Eye (tissue), 1 donor: ENCODE measurements at regions not wholly inside any gene's neighbourhood (a gene's known extent, or its start where the extent isn't known, plus 50 kb on each side); places are given as distances from the start of the nearest gene placed in this dataset.
"Not testable (repeated sequence)": the region's sequence is repeated elsewhere in the genome, so short reads cannot be mapped to it uniquely, and the experiment has no call there.

Experiments used
- DNase-seq: peaks from one replicate; pipeline ENCODE4 v3.0.0-alpha.2; 2015

DNA sequence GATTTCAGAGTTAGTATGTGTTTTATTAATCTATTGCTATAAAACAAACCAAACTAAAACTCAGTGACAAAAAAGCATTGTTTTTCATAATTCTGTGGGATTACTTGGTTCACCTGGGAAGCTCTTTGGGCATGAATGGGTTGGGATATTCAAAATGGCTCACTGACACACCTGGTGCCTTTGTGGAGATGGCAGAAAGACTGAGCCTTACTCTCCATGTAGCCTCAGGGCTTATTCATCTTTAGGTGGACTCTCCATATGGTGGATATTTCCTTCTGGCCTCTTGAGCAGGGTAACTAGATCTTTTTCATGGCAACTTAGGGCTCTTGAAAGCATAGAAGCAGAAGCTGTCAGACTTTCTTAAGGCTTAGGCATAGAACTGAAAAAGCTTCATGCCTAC lies 1102.8 kb upstream of the SEL1L start:
- DNase-seq: no peak

DNA sequence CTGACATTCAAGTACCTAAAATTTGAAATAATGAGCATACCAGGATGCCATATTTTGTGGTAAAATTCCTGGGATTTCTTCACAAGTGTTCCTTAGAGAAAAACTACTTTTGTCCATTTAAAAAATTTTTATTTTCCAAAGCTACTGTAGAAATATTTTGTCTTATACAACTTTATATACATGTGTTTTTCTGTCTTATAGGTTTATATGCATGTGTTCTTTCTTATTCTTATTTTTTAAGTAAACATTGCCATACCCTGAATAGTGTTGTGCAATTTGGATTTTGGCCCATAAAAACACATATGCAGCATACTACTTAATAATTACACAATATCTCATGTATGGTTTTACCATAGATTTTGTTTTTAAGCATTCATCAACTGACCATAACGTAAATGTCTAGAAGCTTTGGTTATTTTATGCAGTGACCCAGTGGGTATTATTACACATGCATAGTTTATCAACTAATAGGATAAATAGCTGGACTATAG lies 1107.4 kb upstream of the SEL1L start:
- no peak for DNase-seq

DNA sequence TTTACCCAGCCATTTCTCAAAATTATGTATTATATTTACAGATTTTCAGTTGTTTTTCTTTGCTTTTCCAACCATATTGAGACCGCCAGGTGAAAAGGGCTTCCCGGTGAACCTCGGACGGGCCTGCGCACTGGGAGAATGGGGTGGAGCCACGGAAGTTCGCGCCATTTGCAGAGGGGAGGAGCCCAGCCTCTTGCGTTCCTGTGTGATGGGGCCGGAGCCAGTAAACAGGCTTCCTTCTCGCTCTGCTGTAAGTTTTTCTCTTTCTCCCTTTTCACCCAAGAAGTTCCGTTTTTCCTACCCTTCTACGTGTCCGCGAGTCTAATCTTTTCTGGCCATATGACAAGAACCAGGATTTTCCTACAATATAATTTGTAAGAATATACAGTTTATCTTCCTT lies 1108.8 kb upstream of the SEL1L start:
- DNase-seq: peak; percentile 67

DNA sequence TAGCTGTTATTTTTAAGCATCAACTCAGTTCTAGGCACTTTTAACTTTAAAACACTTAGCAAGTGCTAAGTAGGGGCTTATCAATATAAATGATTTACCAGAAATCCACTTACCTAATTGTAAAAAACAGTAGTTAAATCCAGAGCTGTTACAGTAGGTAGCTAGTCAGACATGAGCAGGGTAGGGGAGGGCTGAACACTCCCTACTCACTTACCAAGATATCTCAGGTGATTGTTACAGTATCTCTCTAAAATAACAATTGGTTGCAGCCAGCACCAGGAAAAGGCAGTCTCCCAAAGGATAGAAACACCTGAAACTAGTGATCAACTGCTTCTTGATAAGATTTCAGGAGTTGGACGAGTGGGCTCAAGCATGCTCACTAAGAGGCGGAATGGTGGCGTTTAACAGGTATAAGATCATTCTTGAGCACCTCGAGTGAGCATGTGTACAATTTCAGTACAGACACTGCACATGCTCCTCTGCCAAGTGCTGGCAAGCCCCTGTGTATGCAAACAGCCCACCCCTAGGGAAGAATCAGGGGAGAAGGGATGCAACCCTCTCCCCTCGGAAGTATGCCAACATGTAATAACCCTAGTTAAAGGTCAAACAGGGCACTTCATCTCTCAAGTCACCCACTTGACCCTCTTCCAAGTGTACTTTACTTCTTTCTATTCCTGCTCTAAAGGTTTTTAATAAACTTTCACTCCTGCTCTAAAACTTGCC lies 1113.6 kb upstream of the SEL1L start:
- DNase-seq: no peak

DNA sequence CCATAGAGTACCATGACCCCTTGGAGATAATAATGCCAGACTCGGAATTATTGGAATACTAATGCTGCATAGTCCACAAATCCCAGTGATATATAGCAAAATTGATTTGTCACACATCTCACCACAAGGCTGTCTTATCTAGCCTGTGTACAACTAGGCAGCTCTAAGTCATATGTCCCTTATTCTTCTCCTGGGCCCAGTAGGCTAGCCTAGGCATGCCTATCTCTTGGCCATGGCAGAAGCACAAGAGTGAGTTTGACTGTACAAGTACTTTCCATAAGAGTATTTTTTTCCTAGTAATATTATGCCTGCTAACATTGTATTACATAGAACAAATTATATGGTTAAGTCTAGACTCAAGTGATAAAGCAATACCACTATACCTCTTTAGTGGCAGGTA lies 1122.1 kb upstream of the SEL1L start:
- no peak for DNase-seq

DNA sequence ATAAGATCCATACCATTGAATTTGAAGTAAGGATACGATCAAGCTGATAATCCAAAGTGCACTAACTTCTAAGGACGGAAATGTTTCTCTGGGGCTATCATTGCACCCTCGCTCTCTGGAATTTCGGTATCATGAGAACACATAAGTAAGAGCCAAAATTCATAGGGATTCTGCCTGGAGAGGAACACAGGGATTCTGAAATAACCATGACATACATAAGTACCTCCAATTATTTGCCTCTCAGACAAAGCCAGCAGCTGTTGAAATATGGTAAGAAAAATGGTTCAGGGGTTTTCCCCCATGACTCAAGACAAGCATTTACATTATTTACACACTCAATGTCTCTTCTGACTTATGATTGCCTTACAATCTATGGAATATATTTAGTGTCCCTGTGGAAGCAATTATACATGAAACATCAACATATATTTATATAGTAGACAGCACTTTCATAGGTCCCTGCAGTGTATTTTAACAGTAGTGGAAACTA lies 1123.6 kb upstream of the SEL1L start:
- DNase-seq: no peak

DNA sequence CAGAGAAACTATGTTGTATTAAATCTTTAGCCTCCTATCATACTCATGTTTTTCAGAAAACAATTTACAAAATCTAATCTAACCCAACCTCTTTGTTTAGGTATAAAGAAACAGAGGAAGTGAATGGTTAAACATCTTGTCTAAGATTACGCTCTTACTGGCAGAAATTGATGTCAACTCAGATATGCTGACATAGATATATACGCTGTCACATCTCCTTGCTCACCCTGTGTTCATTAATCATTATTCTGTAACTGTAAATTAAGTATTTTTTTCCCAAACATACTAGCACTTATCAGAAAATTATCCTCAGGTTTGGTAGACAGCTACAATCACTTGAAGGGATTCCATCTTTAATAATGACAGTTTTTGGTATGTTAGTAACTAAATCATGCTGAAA lies 1127.6 kb upstream of the SEL1L start:
- no peak for DNase-seq

DNA sequence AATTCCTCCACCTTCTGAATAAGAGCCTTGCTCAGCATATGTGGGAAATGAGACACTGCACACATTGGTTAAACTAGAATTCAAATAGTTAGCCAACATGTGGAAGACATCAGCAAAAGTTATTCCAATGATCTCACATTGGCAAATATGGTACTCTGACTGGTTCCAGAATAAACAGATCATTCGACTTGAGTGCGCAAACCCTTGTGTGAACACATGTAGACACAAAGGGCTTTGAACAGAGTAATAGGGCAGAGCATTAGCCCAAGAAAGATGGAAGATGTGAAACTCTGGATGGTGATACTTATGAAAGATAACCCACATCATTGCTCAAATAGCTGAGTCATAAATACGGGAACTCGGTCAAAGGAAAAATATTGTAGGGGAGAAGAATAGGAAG lies 1133.4 kb upstream of the SEL1L start:
- peak; percentile 77 for DNase-seq

DNA sequence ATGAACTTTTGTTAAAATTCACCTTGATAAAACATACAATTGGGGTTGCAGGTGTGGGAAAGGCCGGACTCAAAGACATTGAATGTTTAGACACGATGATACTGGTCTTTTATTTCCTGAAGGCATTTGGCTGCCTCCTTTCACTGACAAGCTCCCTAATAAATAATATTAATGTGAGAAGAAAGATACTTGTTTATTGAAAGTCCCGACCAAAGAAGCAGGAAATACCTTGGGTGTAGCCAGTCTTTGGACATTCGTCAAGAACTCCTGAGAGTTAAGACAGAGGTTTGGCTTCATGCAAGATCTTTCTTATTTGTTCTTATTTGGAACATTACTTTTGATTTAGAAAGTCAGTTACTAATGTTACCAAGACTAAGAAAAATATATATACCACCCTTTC lies 1133.8 kb upstream of the SEL1L start:
- peak; percentile 12 for DNase-seq

DNA sequence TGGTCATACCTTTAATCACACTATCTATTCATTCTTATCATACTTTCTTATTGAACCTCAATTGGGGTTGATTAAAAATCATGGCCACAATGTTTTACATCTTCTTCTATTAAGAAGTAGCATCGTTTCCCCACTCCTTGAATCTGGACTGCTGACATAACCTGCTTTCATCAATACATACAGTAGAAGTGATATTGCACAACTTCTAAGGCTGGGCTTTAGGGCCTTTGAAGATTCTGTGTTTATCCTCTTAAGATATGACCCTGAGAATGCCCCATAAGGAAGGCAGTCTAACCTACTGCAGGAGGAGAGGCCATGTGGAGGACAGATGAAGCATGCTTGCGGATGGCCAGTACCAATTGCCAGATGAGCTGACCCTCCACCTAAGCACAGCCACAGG lies 1142.8 kb upstream of the SEL1L start:
- no peak for DNase-seq

DNA sequence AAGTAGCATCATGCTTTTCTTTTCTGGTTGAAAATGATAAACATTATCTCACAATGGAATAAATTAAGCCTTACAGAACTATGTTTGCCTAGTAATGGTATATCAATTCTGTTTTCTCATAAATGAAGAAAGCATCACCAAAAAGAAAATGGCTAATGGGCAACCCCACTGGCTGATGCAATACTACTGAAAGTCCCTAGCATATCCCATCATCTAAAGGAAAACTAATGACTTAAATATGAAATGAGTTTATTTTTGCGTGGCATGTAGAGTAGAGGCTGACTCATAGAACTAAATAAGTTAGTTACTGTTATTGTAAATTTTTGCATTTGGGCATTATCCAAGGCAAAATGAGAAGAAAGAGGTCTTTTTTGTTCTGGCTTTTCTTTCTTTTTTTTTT lies 1156.3 kb upstream of the SEL1L start:
- no peak for DNase-seq

DNA sequence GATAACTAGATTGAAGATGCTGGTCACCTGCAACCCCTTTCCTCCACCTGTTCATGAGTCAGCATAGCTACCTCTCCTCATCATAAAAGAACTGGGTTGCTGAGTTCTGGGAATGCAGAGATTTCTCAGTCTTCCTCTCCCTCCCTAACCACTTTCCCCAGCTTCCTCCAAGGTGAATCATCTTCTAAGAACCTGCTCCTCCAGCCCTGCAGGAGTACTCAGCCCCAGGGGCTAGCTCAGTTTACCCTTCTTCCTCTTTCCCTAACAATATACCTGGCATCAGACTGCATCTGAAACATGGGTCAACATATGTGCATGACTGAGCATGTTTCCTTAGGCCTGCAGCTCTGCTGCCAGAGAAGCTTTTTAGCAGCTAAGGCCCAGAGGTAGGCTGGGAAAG lies 1157.5 kb upstream of the SEL1L start:
- not testable (repeated sequence) for DNase-seq

DNA sequence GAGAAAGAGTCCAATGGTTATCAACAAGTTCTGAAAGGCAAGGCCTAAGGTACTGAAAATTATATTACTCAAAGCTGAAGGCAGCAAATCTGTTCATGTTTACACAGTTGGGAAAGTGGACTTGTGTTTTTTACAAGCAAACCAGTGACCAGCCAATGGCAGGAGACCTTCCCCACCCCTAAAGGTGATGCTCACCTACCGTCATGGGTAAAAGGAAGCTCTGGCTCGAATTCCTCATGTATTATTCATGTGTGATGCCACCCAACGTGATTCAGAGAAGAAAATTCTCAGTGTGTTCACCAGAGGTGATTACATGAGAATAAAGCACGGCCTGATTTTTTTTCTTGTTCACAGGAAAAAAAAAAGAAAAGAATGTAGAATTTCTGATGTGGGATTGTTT lies 1161.2 kb upstream of the SEL1L start:
- no peak for DNase-seq

DNA sequence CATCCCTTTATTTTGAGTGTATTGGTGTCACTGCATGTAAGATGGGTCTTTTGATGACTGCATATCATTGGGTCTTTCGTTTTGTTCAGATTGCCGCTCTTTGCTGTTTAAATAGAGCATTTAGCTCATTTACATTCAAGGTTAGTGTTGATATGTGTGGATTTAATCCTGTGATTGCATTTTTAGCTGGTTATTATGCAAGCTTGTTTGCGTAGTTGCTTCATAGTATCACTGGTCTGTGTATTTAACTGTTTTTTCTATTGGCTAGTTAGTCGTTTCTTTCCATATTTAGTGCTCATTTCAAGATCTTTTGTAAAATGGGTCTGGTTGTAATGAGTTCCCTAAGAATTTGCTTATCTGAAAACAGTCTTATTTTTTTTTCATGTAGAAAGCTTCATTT lies 1170.6 kb upstream of the SEL1L start:
- no peak for DNase-seq

DNA sequence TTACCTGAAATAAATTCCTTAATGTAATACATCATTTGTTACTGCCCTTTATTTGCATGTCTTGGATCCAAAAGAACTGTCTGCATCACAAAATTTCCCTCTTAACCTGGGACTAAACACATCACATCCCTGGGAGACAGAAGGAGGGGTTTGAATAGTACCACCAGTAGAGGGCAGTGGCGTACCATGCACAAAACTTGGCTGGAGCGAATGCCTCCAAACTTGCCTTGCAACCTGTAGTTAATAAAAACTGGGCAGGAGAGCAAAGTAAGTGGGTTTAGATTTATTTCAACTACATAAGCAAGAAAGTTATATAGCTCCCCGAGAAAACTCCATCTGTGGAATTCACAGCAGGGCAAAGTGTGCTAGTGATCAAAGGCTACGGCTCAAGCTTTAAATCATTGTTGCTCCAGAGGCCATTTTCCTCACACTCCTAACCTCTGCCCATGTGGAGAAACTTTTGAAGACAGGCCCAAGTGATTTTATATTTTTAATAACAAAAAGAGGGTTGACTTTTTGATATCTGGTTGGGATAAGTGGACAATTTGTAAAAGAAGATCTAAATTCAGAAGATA lies 1176.7 kb upstream of the SEL1L start:
- DNase-seq: peak; percentile 82

DNA sequence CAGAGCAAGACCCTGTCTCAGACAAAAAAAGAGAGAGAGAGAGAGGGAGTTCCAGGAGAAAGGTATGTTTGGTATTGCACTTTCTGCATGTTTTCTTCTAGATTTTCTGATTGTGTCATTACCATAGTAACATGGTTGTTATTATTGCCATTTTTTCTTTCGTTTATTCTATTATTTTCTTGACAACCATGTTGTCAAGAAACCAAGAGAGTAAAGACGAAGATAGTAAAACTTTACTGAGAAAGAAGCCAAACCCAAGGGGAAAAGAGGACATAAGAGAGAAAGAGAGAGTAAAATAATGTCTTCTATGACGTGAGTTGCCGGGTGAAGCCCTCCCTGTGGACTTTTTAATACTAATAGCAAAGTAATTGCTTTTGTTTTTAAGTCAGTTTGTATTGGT lies 1186.0 kb upstream of the SEL1L start:
- no peak for DNase-seq

DNA sequence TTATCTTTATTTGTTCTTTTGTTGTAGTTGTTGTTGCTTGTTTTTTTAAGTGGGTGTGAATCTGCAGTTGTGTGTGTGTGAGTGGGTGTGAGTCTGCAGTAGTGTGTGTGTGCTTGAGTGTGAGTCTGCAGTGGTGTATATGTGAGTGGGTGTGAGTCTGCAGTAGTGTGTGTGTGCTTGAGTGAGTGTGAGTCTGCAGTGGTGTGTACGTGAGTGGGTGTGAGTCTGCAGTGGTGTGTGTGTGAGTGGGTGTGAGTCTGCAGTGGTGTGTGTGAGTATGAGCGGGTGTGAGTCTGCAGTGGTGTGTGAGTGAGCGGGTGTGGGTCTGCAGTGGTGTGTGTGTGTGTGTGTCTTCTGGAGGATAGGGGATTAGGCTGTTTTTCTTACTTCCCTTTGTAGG lies 1186.8 kb upstream of the SEL1L start:
- DNase-seq: no peak

DNA sequence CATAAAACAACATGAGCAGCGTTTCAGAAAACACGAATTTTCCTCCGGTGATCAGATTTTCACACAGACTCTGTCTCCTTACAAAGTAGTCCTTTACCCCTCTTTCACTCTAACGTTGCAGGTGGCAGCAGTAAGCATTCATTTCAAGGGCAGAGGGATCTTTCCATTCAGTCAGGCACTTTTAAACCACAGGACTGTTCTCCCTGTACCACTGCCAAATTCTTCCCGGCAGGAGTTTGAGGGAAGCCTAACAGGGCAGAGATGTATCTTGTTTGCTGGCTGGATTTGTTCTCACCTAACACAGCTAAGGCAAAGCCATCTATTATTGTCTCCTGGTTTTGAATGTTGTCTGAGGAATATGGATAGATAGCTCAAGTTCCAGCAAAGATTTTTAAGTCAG lies 1187.3 kb upstream of the SEL1L start:
- DNase-seq: peak; percentile 19

DNA sequence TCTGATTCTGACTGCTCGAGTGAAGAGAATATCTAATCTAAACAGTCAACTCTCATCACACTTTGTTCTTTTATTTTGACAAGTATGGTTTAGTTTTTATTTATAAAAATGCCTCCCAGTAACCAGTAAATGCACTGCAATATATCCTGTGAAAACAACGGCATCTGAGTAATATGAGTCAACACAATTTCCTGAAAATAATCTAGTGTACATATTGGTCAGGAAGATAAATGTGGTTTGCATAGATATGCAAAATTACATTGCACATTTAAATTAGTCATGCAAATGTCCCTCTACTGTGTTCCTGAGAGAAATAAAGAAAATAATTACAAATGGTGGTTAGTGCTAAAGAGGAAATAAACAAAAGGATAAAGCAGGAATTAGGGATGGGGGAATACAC lies 1190.7 kb upstream of the SEL1L start:
- DNase-seq: no peak

DNA sequence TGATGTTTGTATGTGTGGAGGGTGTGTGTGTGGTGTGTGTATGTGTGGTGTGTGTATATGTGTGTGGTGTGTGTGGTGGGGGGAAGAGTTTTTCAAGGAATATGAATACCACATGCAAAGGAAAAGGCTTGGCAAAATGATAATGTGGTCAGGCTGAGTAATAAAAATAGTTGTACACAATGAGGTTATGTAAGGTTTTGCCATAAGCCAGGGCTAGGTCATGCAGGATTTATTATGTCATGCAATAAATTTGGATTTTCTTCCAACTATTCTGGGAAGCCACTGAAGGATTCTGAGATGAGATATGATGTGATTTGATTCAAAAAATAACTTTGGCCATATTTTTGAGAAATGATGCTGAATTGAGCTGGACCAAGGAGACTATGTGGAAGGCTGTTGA lies 1191.6 kb upstream of the SEL1L start:
- DNase-seq: no peak

DNA sequence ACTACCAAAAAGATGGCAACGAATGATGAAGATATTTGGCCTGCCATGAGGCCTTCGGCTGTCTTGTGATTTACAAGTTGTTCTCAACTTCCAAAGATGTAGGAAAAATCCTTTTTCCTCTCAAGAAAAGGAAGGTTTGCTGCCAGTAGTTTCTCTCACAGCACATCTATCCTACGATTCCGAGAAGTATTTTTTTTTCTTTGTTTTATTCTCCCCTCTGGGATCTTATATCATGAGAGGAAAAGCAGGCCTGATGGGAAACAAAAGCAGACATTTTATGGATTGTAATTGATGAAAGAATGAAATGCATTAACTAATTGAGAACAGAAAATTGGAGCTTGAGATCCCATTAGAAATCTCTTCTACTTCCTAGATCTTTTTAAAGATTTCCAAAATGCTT lies 1197.9 kb upstream of the SEL1L start:
- DNase-seq: no peak

DNA sequence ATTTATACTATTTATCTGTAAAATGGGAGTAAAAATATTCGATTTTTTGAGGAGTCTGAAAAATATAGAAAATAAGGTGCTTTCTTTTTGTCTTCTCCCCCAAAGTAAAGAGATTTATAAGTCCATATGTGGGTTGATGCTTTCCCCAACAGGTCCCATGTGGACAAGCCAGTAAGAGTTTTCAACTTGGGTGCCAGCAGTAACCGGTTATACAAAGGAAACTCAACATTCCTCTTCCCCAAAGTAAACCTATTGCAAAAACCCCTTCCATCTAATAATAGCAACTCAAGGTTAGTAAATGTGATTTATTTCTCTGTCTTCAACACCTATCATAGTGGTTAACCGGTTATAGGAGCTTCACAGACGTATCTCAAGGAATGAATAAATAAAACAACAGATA lies 1206.9 kb upstream of the SEL1L start:
- no peak for DNase-seq

DNA sequence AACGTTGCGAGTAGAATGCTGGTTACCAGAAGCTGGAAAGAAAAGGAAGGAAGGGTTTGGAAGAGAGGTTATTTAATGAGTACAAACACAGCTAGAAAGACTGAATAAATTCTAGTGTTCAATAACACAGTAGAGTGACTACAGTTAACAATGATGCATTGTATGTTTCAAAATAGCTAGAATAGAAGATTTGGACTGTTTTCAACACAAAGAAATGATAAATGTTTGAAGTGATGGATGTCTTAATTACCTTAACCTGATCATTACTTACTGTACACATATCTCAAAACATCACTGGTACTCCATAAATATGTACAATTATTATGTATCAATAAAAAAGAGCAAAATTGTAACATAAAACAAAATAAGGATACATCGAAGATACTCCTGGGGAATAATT lies 1221.8 kb upstream of the SEL1L start:
- no peak for DNase-seq

DNA sequence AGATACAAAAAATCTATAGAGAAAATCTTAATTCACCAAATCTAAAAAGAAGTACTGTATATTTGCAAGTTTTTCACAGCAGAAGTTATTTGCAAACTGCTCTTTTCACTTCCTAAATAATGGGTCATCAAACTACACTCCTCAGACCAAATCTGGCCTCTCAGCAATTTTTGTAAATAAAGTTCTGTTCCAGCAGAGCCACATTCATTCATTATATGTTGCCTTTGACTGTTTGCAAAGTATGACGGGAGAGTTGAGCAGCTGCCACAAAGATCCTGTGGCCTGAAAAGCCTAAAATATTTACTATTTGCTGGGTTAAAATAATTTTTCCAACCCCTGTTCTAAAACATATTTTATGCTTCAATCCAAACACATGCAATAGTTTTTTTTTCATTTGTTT lies 1222.3 kb upstream of the SEL1L start:
- no peak for DNase-seq

DNA sequence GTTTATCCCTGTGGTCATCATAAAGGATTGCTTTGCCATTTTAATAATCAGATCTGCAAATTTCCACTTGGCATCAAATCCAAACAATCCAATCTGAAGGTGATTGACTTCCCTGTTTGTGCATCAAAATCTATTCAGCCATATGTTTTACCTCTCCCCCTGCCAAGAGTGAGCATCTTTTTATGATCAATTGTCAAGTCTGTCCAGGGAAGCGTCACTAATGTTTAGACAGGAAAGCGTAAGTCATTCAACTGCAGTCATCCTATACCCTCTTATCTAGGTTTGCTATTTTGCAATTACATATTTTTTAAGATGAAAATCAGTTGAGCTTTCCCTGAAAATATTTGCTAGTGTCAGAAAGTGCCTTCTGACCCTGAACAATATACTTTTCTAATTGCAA lies 1224.1 kb upstream of the SEL1L start:
- DNase-seq: peak; percentile 48
